Adrenal gland (tissue), 9 donors: ENCODE measurements at regions not wholly inside any gene's neighbourhood (a gene's known extent, or its start where the extent isn't known, plus 50 kb on each side); places are given as distances from the start of the nearest gene placed in this dataset.
"Not testable (repeated sequence)": the region's sequence is repeated elsewhere in the genome, so short reads cannot be mapped to it uniquely, and the experiment has no call there.

ENCODE experiments used
- DNase-seq, 7 donors: peaks; one replicate each; pipeline ENCODE4 v3.0.0-alpha.2; 2019 to 2020
- H3K27ac ChIP-seq, 5 donors: fragments of 200-600 bp; sonication (generic) in 4 of 5; 1 replicate in 3 of 5; 2 replicates in 2 of 5; pipeline versions ENCODE4 v1.5.1 to v1.8.0; 2016 to 2020; ENCODE audit warnings: mild to moderate bottlenecking in 1 of 5
- H3K27me3 ChIP-seq: fragments of 200-600 bp; 2 replicates; pipeline ENCODE4 v1.8.0; 2021
- H3K36me3 ChIP-seq, 2 donors: fragments of 200-600 bp; replicated peaks in 1 of 2; 1 replicate in 1 of 2; 2 replicates in 1 of 2; pipeline versions ENCODE4 v1.5.1 to v1.8.0; 2018 to 2022
- H3K4me1 ChIP-seq, 2 donors: fragments of 200-600 bp; replicated peaks in 1 of 2; 1 replicate in 1 of 2; 2 replicates in 1 of 2; pipeline versions ENCODE4 v1.5.1 to v1.8.0; 2018 to 2021
- H3K4me3 ChIP-seq, 4 donors: fragments of 200-600 bp; sonication (generic) in 3 of 4; one replicate each; pipeline ENCODE4 v1.5.1; 2016 to 2018
- H3K9me3 ChIP-seq, 3 donors: fragments of 200-600 bp; sonication (generic) in 1 of 3; replicated peaks in 1 of 3; 1 replicate in 2 of 3; 2 replicates in 1 of 3; pipeline versions ENCODE4 v1.5.1 to v1.8.0; 2016 to 2021
- CTCF ChIP-seq, 6 experiments: fragments of 450-650 bp in 4 of 6; fragments of 200-600 bp in 2 of 6; sonication (generic) in 1 of 6; IDR thresholded peaks; 1 replicate in 5 of 6; 2 replicates in 1 of 6; pipeline versions ENCODE4 v1.5.1 to v1.8.0; 2016 to 2021; ENCODE audit warnings: antibody characterized with exemption in 6 of 6, mild to moderate bottlenecking in 2 of 6, moderate library complexity in 1 of 6
- POLR2A ChIP-seq, 2 donors: fragments of 450-650 bp; IDR thresholded peaks; one replicate each; pipeline ENCODE4 v1.6.1; 2017; ENCODE audit warnings: antibody characterized with exemption in 2 of 2, mild to moderate bottlenecking in 2 of 2, moderate library complexity in 1 of 2
- WGBS, 4 donors: extraction: QIAGEN DNeasy Blood & Tissue Kit in 2 of 4; methylation state at CpG; one replicate each; pipeline versions ENCODE4 v1.1.5 to v1.1.7; 2013 to 2017; 5-methylcytosine and 5-hydroxymethylcytosine counted together
- intact Hi-C, 2 donors: fragments of 100-400 bp; cut with DNase I; formaldehyde crosslinking; loops; one replicate each; pipeline versions ENCODE4 v1.14.1 to v1.15.0; 2022 to 2023
- donor health status: healthy with polysubstance abuse.
- donor health status: Bipolar disorder and iron deficiency.
- donor health status: DM: yes; HTN: yes; CAD: no.
- donor health status: DM: no; HTN: no; CAD: no.
- donor health status: DM: no; HTN: no; CAD: no.

GRCh38 chr12:75650100-75650499, 138.7 kb upstream of the KRR1 start:
- H3K4me3 ChIP-seq: no peak overlapping the region
- H3K9me3 ChIP-seq: no peaks in the 10 kb centered on the region
- H3K36me3 ChIP-seq: no peaks in the 10 kb centered on the region
- H3K4me1 ChIP-seq: no peaks in the 10 kb centered on the region
- peak overlapping the region in 1 of 5 donors; percentile 27 for H3K27ac ChIP-seq
- TF ChIP-seq CTCF (IDR thresholded peaks at IDR 0.05): no peak
- TF ChIP-seq POLR2A (IDR thresholded peaks at IDR 0.05): no peak
- DNase-seq: no peak
- intact Hi-C loops: no loop called here
- H3K27me3 ChIP-seq: no peaks in the 10 kb centered on the region

- no peaks in the 10 kb centered on the region for H3K27me3 ChIP-seq
- DNase-seq: no peak
- H3K9me3 ChIP-seq: no peaks in the 10 kb centered on the region
- no peak overlapping the region for H3K27ac ChIP-seq
- no peak for TF ChIP-seq POLR2A (IDR thresholded peaks at IDR 0.05)
- no peak for TF ChIP-seq CTCF (IDR thresholded peaks at IDR 0.05)
- 72 to 83% (median 83%) methylated on average over 3 of the region's 3 CpGs for WGBS, 4 donors
- H3K4me3 ChIP-seq: no peak overlapping the region
- no peaks in the 10 kb centered on the region for H3K4me1 ChIP-seq
- intact Hi-C loops: no loop called here
- H3K36me3 ChIP-seq: no peaks in the 10 kb centered on the region
These were observed 137.4 kb upstream of the KRR1 start for GRCh38 chr12:75648856-75649255.

- H3K27me3 ChIP-seq: no peaks in the 10 kb centered on the region
- intact Hi-C loops: no loop called here
- H3K9me3 ChIP-seq: no peaks in the 10 kb centered on the region
- no peaks in the 10 kb centered on the region for H3K36me3 ChIP-seq
- H3K4me3 ChIP-seq: no peak overlapping the region
- no peak for DNase-seq
- WGBS, 4 donors: 78 to 90% (median 84%) methylated on average over 4 of the region's 4 CpGs
- H3K27ac ChIP-seq: no peak overlapping the region
- TF ChIP-seq POLR2A (IDR thresholded peaks at IDR 0.05) (no peak), CTCF (IDR thresholded peaks at IDR 0.05) (no peak)
- H3K4me1 ChIP-seq: no peaks in the 10 kb centered on the region
These were observed 135.2 kb upstream of the KRR1 start for GRCh38 chr12:75646329-75647210.

GRCh38 chr12:75644472-75645072, 133.2 kb upstream of the KRR1 start:
- 81 to 87% (median 81%) methylated on average over 3 of the region's 3 CpGs for WGBS, 4 donors
- no peak for TF ChIP-seq CTCF (IDR thresholded peaks at IDR 0.05)
- TF ChIP-seq POLR2A (IDR thresholded peaks at IDR 0.05): no peak
- intact Hi-C loops: no loop called here

GRCh38 chr12:75643119-75643518, 131.7 kb upstream of the KRR1 start:
- H3K9me3 ChIP-seq, H3K36me3 ChIP-seq, H3K27ac ChIP-seq, H3K4me1 ChIP-seq, intact Hi-C loops, H3K27me3 ChIP-seq, DNase-seq, H3K4me3 ChIP-seq: not testable (repeated sequence)
- 89 to 94% (median 93%) methylated on average over 5 of the region's 5 CpGs for WGBS, 4 donors

More at GRCh38 chr12:75644472-75645072, 133.2 kb upstream of the KRR1 start:
- Histone ChIP-seq H3K9me3 (no peaks in the 10 kb centered on the region), H3K4me3 (no peak overlapping the region), H3K27me3 (no peaks in the 10 kb centered on the region), H3K4me1 (no peaks in the 10 kb centered on the region), H3K36me3 (no peaks in the 10 kb centered on the region), H3K27ac (no peak overlapping the region)
- no peak for DNase-seq
